H1 (cell line): ENCODE measurements at regions not wholly inside any gene's neighbourhood (a gene's known extent, or its start where the extent isn't known, plus 50 kb on each side); places are given as distances from the start of the nearest gene placed in this dataset.

Experiments
- CTCF ChIA-PET: fragments of 300-600 bp; sonication (Branson Sonifier 250); formaldehyde crosslinking; loops from one replicate; lab custom pipeline; 2021; ENCODE audit not compliant: partially characterized antibody; lab: Charles Lee
- POLR2A ChIA-PET: fragments of 300-600 bp; sonication (Branson Sonifier 250); formaldehyde crosslinking; loops from one replicate; lab custom pipeline; 2021; ENCODE audit warnings: inconsistent platforms; ENCODE audit not compliant: partially characterized antibody; lab: Charles Lee
- DNase-seq, 2 experiments: peaks; one replicate each; pipeline versions ENCODE4 v3.0.0 to v3.0.0-alpha.2; 2010 to 2022; ENCODE audit warnings: low spot score in 2 of 2, low read depth in 1 of 2, mixed read lengths in 1 of 2
- FAIRE-seq: peaks from 2 replicates; lab custom pipeline; 2011; peaks lifted over from hg19 to GRCh38; lab: Jason Lieb, UNC
- H2AFZ ChIP-seq: 2 replicates; pipeline ENCODE4 v1.8.1; 2012; ENCODE audit warnings: low read length, inconsistent platforms
- H2AK5ac ChIP-seq: 2 replicates; pipeline ENCODE4 v1.6.1; 2013; ENCODE audit warnings: low read depth, low read length
- H2BK120ac ChIP-seq: replicated peaks from 2 replicates; pipeline ENCODE3; 2013; ENCODE audit warnings: low read depth, low read length, inconsistent platforms
- H2BK12ac ChIP-seq: 2 replicates; pipeline ENCODE4 v1.6.1; 2013; ENCODE audit warnings: low read depth, low read length
- H2BK15ac ChIP-seq: 2 replicates; pipeline ENCODE4 v1.6.1; 2013; ENCODE audit warnings: low read length
- H2BK20ac ChIP-seq: 2 replicates; pipeline ENCODE4 v1.6.1; 2013; ENCODE audit warnings: low read length
- H2BK5ac ChIP-seq: 2 replicates; pipeline ENCODE4 v1.6.1; 2013; ENCODE audit warnings: low read depth, low read length
- H3K14ac ChIP-seq: 2 replicates; pipeline ENCODE4 v1.6.1; 2013; ENCODE audit warnings: inconsistent platforms; ENCODE audit not compliant: insufficient read length
- H3K18ac ChIP-seq: 2 replicates; pipeline ENCODE4 v1.6.1; 2013; ENCODE audit warnings: low read length; ENCODE audit errors: extremely low read depth
- H3K23ac ChIP-seq: 2 replicates; pipeline ENCODE4 v1.6.1; 2013; ENCODE audit warnings: inconsistent platforms; ENCODE audit not compliant: insufficient read length
- H3K23me2 ChIP-seq: 2 replicates; pipeline ENCODE4 v1.6.1; 2013; ENCODE audit warnings: low read depth, low read length
- H3K27ac ChIP-seq: 2 replicates; pipeline ENCODE4 v1.6.1; 2011; ENCODE audit warnings: low read depth, low read length, inconsistent platforms
- H3K27me3 ChIP-seq, 4 experiments: replicated peaks in 1 of 4; 1 replicate in 1 of 4; 2 replicates in 3 of 4; pipeline versions ENCODE4 v1.6.1 to v1.8.1; 2011 to 2013; ENCODE audit warnings: low read length in 3 of 4, mild to moderate bottlenecking in 3 of 4, inconsistent platforms in 2 of 4, mixed read lengths in 2 of 4, moderate library complexity in 1 of 4; ENCODE audit not compliant: control insufficient read depth in 3 of 4, insufficient read depth in 3 of 4; ENCODE audit errors: extremely low read depth in 1 of 4
- H3K36me3 ChIP-seq, 4 experiments: 2 replicates each; pipeline versions ENCODE4 v1.6.1 to v1.8.1; 2011 to 2013; ENCODE audit warnings: mild to moderate bottlenecking in 4 of 4, low read length in 3 of 4, moderate library complexity in 2 of 4, control low read depth in 1 of 4, inconsistent platforms in 1 of 4; ENCODE audit not compliant: insufficient read depth in 4 of 4, control insufficient read depth in 2 of 4
- H3K4ac ChIP-seq: replicated peaks from 2 replicates; pipeline ENCODE3; 2013; ENCODE audit warnings: low read length, low read depth, mixed read lengths, inconsistent platforms; ENCODE audit not compliant: insufficient read length
- H3K4me1 ChIP-seq, 4 experiments: replicated peaks in 1 of 4; 1 replicate in 1 of 4; 2 replicates in 3 of 4; pipeline versions ENCODE4 v1.6.1 to v1.8.1; 2011 to 2013; ENCODE audit warnings: low read length in 3 of 4, inconsistent platforms in 2 of 4, mixed read lengths in 1 of 4; ENCODE audit not compliant: insufficient read depth in 4 of 4, control insufficient read depth in 3 of 4
- H3K4me2 ChIP-seq, 2 experiments: 2 replicates each; pipeline versions ENCODE4 v1.6.1 to v1.8.1; 2011 to 2013; ENCODE audit warnings: low read depth in 2 of 2, low read length in 2 of 2, control low read depth in 1 of 2, inconsistent platforms in 1 of 2, mild to moderate bottlenecking in 1 of 2; ENCODE audit not compliant: insufficient read depth in 1 of 2
- H3K4me3 ChIP-seq, 4 experiments: fragments of 200-600, 300-600 bp in 1 of 4; sonication (generic), shearing (Covaris generic), sonication (Bioruptor Twin) in 1 of 4; 2 replicates each; pipeline versions ENCODE4 v1.5.1 to v1.8.1; 2011 to 2016; ENCODE audit warnings: low read length in 4 of 4, low read depth in 3 of 4, control low read depth in 2 of 4, inconsistent platforms in 2 of 4, mild to moderate bottlenecking in 2 of 4, mixed read lengths in 1 of 4, moderate library complexity in 1 of 4; ENCODE audit not compliant: insufficient read depth in 2 of 4; ENCODE audit errors: extremely low read depth in 1 of 4
- H3K56ac ChIP-seq: replicated peaks from 2 replicates; pipeline ENCODE3; 2013; ENCODE audit warnings: low read depth, mild to moderate bottlenecking, mixed read lengths, low read length, inconsistent platforms; ENCODE audit not compliant: insufficient read length
- H3K79me1 ChIP-seq: 2 replicates; pipeline ENCODE4 v1.6.1; 2013; ENCODE audit warnings: low read depth, low read length, control low read depth
- H3K79me2 ChIP-seq, 2 experiments: 2 replicates each; pipeline versions ENCODE4 v1.6.1 to v1.8.1; 2012 to 2013; ENCODE audit warnings: low read length in 2 of 2, mild to moderate bottlenecking in 2 of 2, inconsistent platforms in 1 of 2; ENCODE audit not compliant: insufficient read depth in 2 of 2, control insufficient read depth in 1 of 2
- H3K9ac ChIP-seq, 4 experiments: replicated peaks in 1 of 4; 1 replicate in 1 of 4; 2 replicates in 3 of 4; pipeline versions ENCODE4 v1.6.1 to v1.8.1; 2011 to 2013; ENCODE audit warnings: low read depth in 3 of 4, low read length in 3 of 4, control low read depth in 2 of 4, mild to moderate bottlenecking in 2 of 4, moderate library complexity in 2 of 4, inconsistent platforms in 1 of 4; ENCODE audit errors: extremely low read depth in 1 of 4
- H3K9me3 ChIP-seq, 2 experiments: 2 replicates each; pipeline versions ENCODE4 v1.6.1 to v1.8.1; 2012 to 2013; ENCODE audit warnings: mild to moderate bottlenecking in 2 of 2, moderate library complexity in 2 of 2, control low read depth in 1 of 2, inconsistent platforms in 1 of 2, low read depth in 1 of 2, low read length in 1 of 2, mixed read lengths in 1 of 2; ENCODE audit not compliant: insufficient read depth in 2 of 2
- H4K20me1 ChIP-seq, 2 experiments: replicated peaks in 1 of 2; 2 replicates each; pipeline versions ENCODE3 to v1.8.1; 2011 to 2013; ENCODE audit warnings: inconsistent platforms in 2 of 2, low read length in 2 of 2, mild to moderate bottlenecking in 1 of 2; ENCODE audit not compliant: insufficient read depth in 2 of 2, control insufficient read depth in 1 of 2
- H4K5ac ChIP-seq: 2 replicates; pipeline ENCODE4 v1.6.1; 2013; ENCODE audit warnings: low read length, low read depth, mixed read lengths, inconsistent platforms; ENCODE audit not compliant: insufficient read length
- H4K8ac ChIP-seq: 2 replicates; pipeline ENCODE4 v1.8.0; 2013; ENCODE audit warnings: mild to moderate bottlenecking, moderate library complexity, low read length, inconsistent platforms; ENCODE audit not compliant: insufficient read depth; ENCODE audit errors: extremely low read depth
- H4K91ac ChIP-seq: replicated peaks from 2 replicates; pipeline ENCODE3; 2013; ENCODE audit warnings: low read length, mixed read lengths, inconsistent platforms; ENCODE audit not compliant: insufficient read length
- CHD2 ChIP-seq: IDR thresholded peaks from 2 replicates; pipeline ENCODE4 v1.6.1; 2012; ENCODE audit warnings: low read length, improper control_type of control experiment
- TBP ChIP-seq: IDR thresholded peaks from 2 replicates; pipeline ENCODE4 v1.6.1; 2011; ENCODE audit warnings: low read depth, low read length, improper control_type of control experiment
- ZNF274 ChIP-seq: IDR thresholded peaks from 2 replicates; pipeline ENCODE4 v1.7.0; 2012; ENCODE audit warnings: low read length, borderline replicate concordance; ENCODE audit errors: extremely low read depth
- WGBS, 2 experiments: shearing (Covaris generic) in 1 of 2; methylation state at CpG; one replicate each; pipeline versions ENCODE4 v1.1.6 to v1.1.7; 2013 to 2015; ENCODE audit warnings: low lambda C conversion rate in 2 of 2, mixed read lengths in 2 of 2, inconsistent platforms in 1 of 2, low coverage in 1 of 2, missing lambda C conversion rate in 1 of 2; ENCODE audit not compliant: insufficient replicate concordance in 2 of 2, insufficient coverage in 1 of 2, insufficient read length in 1 of 2; ENCODE audit errors: extremely low coverage in 1 of 2, missing lambda C conversion rate in 1 of 2; 5-methylcytosine and 5-hydroxymethylcytosine counted together

- H3K4me2 ChIP-seq, result no peak overlapping the region
- H3K4ac ChIP-seq, result no peak overlapping the region
- no peak for TF ChIP-seq CHD2
- TF ChIP-seq ZNF274, result no peak
- TF ChIP-seq TBP, result no peak
- peaks cover 0 to 12% (median 4%) of the 10 kb centered on the region in 4 experiments; a peak in 6 of 7 replicates for H3K4me1 ChIP-seq
- no peak overlapping the region for H4K91ac ChIP-seq
- no peak overlapping the region for H3K27ac ChIP-seq
- no peaks in the 10 kb centered on the region for H3K27me3 ChIP-seq
- DNase-seq (no peak), FAIRE-seq (no peak)
- no peak overlapping the region for H4K5ac ChIP-seq
- H3K23me2 ChIP-seq, result no peaks in the 10 kb centered on the region; the same call in 1 of the 2 replicates
- H3K79me2 ChIP-seq, result no peaks in the 10 kb centered on the region; a peak in 1 of 4 replicates
- peaks cover 0 to 2% of the 10 kb centered on the region in 2 experiments for H4K20me1 ChIP-seq
- H3K18ac ChIP-seq, result no peak overlapping the region
- no peak overlapping the region for H3K14ac ChIP-seq
- H4K8ac ChIP-seq, result no peak overlapping the region
- CTCF ChIA-PET, result interaction anchor here (1.0 to 2.0 kb wide), 2 partner anchors 17 to 22 kb away, joined by 3 to 6 read pairs; no protein-coding TSS in a partner anchor
- H2BK12ac ChIP-seq, result no peak overlapping the region
- H3K79me1 ChIP-seq, result no peaks in the 10 kb centered on the region
- no peak overlapping the region for H2BK20ac ChIP-seq
- H3K9ac ChIP-seq, result no peak overlapping the region
- no peak overlapping the region for H2BK120ac ChIP-seq
- H2AK5ac ChIP-seq, result no peak overlapping the region
- H3K56ac ChIP-seq, result no peak overlapping the region
- POLR2A ChIA-PET, result no interaction called here
- H3K23ac ChIP-seq, result no peak overlapping the region
- H3K36me3 ChIP-seq, result no peaks in the 10 kb centered on the region
- no peak overlapping the region for H2BK5ac ChIP-seq
- 87% methylated on average over 3 of the region's 3 CpGs; no CpG with 5 or more reads in 1 of the 2 experiments for WGBS, 2 experiments
- H2BK15ac ChIP-seq, result no peak overlapping the region
- H3K9me3 ChIP-seq, result no peaks in the 10 kb centered on the region
- H3K4me3 ChIP-seq, result no peak overlapping the region
- no peak overlapping the region for H2AFZ ChIP-seq
Measured at GRCh38 chr3:159788291-159788690, 200.3 kb upstream of the IL12A start.
